ENCODE measurements at regions not wholly inside any gene's neighbourhood (a gene's known extent, or its start where the extent isn't known, plus 50 kb on each side); places are given as distances from the start of the nearest gene placed in this dataset.

GRCh38 chr6:130525408-130525807 lies 159.6 kb downstream of the TMEM200A start:
- ChIA-PET CTCF (no interaction called here), POLR2A (no interaction called here)
- H3K27me3 ChIP-seq (ENCODE audit: control insufficient read depth, insufficient read depth, low read length): no peaks in the 10 kb centered on the region
- no peaks in the 10 kb centered on the region for H3K9me3 ChIP-seq (ENCODE audit: control insufficient read depth, insufficient read depth, low read depth, low read length)
- ATAC-seq (no peak), DNase-seq (ENCODE audit: low read depth, low spot score) (no peak)
- H3K4me1 ChIP-seq (ENCODE audit: control insufficient read depth, insufficient read depth, low read length): no peaks in the 10 kb centered on the region
- intact Hi-C loops (cut with micrococcal nuclease; ENCODE audit: unreplicated experiment) (no loop called here), in situ Hi-C loops (cut with HindIII; ENCODE audit: low pct_unique_long_range_greater_than_20kb, low sequenced_read_pairs) (no loop called here)
- no peaks in the 10 kb centered on the region for H3K36me3 ChIP-seq (ENCODE audit: control insufficient read depth, insufficient read depth, low read length)
- no peak overlapping the region for H3K27ac ChIP-seq (ENCODE audit: low read length)
- TF ChIP-seq REST (IDR thresholded peaks at IDR 0.05; ENCODE audit: insufficient read depth in 1 of 2, low read depth in 2 of 2, low read length in 1 of 2) (no peak), POLR2AphosphoS5 (IDR thresholded peaks at IDR 0.05; ENCODE audit: low read depth, low read length) (no peak), SIN3A (IDR thresholded peaks at IDR 0.05; ENCODE audit: borderline replicate concordance, insufficient read depth, low read depth, low read length) (no peak), CTCF (IDR thresholded peaks at IDR 0.05) (no peak), TCF7L2 (IDR thresholded peaks at IDR 0.05; ENCODE audit: low read depth, low read length) (no peak)
- BruUV-seq (replicated peaks): no TSS peak
- no peak overlapping the region for H3K4me3 ChIP-seq (ENCODE audit: low read depth in 2 of 2, low read length in 2 of 2)

- Histone ChIP-seq H3K27ac (ENCODE audit: low read length) (no peak overlapping the region), H3K27me3 (ENCODE audit: control insufficient read depth, insufficient read depth, low read length) (no peaks in the 10 kb centered on the region), H3K9me3 (ENCODE audit: control insufficient read depth, insufficient read depth, low read depth, low read length) (no peaks in the 10 kb centered on the region), H3K36me3 (ENCODE audit: control insufficient read depth, insufficient read depth, low read length) (no peaks in the 10 kb centered on the region), H3K4me3 (ENCODE audit: low read depth in 2 of 2, low read length in 2 of 2) (no peak overlapping the region), H3K4me1 (ENCODE audit: control insufficient read depth, insufficient read depth, low read length) (no peaks in the 10 kb centered on the region)
- ATAC-seq (no peak), DNase-seq (ENCODE audit: low read depth, low spot score) (no peak)
- in situ Hi-C loops (cut with HindIII; ENCODE audit: low pct_unique_long_range_greater_than_20kb, low sequenced_read_pairs) (no loop called here), intact Hi-C loops (cut with micrococcal nuclease; ENCODE audit: unreplicated experiment) (no loop called here)
- CTCF ChIA-PET: interaction anchor here (0.8 kb wide), 1 partner anchor 285 kb away, joined by 3 read pairs; no protein-coding TSS in a partner anchor
- TF ChIP-seq SIN3A (IDR thresholded peaks at IDR 0.05; ENCODE audit: borderline replicate concordance, insufficient read depth, low read depth, low read length) (no peak), CTCF (IDR thresholded peaks at IDR 0.05) (no peak), REST (IDR thresholded peaks at IDR 0.05; ENCODE audit: insufficient read depth in 1 of 2, low read depth in 2 of 2, low read length in 1 of 2) (no peak), POLR2AphosphoS5 (IDR thresholded peaks at IDR 0.05; ENCODE audit: low read depth, low read length) (no peak), TCF7L2 (IDR thresholded peaks at IDR 0.05; ENCODE audit: low read depth, low read length) (no peak)
- no TSS peak for BruUV-seq (replicated peaks)
- POLR2A ChIA-PET: no interaction called here
Measured at GRCh38 chr6:130526466-130526865, 160.6 kb downstream of the TMEM200A start.
